Choroid plexus epithelial cell (primary cell): ENCODE measurements at regions not wholly inside any gene's neighbourhood (a gene's known extent, or its start where the extent isn't known, plus 50 kb on each side); places are given as distances from the start of the nearest gene placed in this dataset.

Experiments
- DNase-seq: peaks from one replicate; pipeline ENCODE4 v3.0.0-alpha.2; 2010; ENCODE audit warnings: low read depth
- H3K4me3 ChIP-seq: 2 replicates; pipeline ENCODE4 v1.5.1; 2011; ENCODE audit warnings: low read depth, mild to moderate bottlenecking, control low read depth, low read length, moderate library complexity
- TF ChIP-seq, protein P1 (sequence below): conservative IDR thresholded peaks from 2 replicates; pipeline ENCODE4 v1.5.1; 2011; ENCODE audit warnings: low read depth, mild to moderate bottlenecking, control low read depth, inconsistent platforms, low read length, moderate library complexity

GRCh38 chr2:164068063-164068462 lies 332.3 kb upstream of the FIGN start:
- no peak for DNase-seq
- no peak overlapping the region for H3K4me3 ChIP-seq
- TF ChIP-seq, protein P1, sequence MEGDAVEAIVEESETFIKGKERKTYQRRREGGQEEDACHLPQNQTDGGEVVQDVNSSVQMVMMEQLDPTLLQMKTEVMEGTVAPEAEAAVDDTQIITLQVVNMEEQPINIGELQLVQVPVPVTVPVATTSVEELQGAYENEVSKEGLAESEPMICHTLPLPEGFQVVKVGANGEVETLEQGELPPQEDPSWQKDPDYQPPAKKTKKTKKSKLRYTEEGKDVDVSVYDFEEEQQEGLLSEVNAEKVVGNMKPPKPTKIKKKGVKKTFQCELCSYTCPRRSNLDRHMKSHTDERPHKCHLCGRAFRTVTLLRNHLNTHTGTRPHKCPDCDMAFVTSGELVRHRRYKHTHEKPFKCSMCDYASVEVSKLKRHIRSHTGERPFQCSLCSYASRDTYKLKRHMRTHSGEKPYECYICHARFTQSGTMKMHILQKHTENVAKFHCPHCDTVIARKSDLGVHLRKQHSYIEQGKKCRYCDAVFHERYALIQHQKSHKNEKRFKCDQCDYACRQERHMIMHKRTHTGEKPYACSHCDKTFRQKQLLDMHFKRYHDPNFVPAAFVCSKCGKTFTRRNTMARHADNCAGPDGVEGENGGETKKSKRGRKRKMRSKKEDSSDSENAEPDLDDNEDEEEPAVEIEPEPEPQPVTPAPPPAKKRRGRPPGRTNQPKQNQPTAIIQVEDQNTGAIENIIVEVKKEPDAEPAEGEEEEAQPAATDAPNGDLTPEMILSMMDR: no peak

GRCh38 chr2:164066095-164066494 lies 330.3 kb upstream of the FIGN start:
- H3K4me3 ChIP-seq: no peak overlapping the region
- TF ChIP-seq, protein P1: no peak
- DNase-seq: no peak

DNA sequence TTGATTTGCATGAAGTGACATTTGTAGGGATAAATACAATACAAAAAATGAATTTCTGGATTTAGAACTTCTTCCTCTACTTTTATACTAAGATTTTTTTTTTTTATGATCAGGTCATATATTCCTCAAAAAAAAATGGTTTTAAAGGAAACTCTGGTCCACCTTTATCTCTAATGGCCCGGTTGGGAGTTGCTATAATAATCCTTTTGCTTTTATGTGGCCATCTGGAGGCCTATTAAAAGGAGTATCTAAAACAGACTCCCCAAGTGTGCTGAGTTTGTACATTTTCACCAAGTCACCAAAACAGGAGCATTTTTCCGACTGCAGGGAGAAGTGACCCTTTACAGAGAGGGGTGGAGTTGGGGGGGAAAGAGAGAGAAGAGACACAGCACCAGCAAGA lies 329.2 kb upstream of the FIGN start:
- TF ChIP-seq, protein P1: no peak
- H3K4me3 ChIP-seq: no peak overlapping the region
- DNase-seq: no peak

DNA sequence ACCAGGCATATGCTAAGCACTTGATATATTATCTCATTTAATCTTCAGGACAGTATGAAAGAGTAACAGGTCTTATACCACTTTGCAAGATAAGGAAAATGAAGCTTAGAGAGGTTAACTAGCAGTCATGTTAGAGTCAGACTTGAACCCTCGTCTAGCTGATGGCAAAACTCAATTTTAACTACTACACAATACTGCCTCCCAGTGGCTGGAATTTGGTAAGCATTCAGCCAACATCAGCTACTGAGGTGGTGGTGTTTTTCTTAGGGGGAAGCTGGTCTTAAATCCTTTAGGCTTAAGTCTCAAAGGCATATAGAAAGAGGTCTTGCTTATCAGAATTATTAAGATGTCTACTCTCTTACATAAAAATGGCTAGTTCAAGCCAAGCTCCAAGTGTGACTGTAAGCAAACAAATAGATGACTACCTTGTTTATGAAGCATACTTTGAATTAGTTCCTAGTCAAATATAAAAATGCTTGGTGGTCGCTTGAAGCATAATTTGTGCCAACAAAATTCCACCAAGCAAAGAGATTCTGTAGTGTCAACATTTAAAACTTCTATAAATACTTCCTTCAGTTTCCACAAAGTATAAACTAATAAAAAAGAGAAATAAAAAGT lies 325.4 kb upstream of the FIGN start:
- TF ChIP-seq, protein P1: peak; percentile 84
- DNase-seq: peak; percentile 62
- no peak overlapping the region for H3K4me3 ChIP-seq

GRCh38 chr2:164060031-164060430 lies 324.2 kb upstream of the FIGN start:
- no peak overlapping the region for H3K4me3 ChIP-seq
- TF ChIP-seq, protein P1: no peak
- no peak for DNase-seq

DNA sequence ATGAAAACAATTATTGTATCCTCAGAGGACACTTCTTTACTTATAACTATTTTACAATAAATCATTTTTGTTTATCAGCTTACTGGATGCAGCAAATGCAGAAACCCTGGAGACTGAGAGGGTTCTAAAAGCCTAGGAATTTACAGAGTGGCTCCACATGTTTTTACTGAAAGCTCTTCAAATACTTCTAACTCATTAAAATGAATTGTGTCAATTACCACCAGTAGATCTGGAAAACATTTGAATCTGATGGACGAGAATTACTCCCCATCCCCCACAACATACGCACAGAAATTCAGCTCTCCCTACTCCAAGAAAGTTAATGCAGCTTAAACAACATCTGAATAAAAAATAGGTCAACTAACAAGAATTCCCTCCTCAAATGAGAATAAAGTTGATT lies 319.8 kb upstream of the FIGN start:
- no peak for DNase-seq
- TF ChIP-seq, protein P1: no peak
- no peak overlapping the region for H3K4me3 ChIP-seq

DNA sequence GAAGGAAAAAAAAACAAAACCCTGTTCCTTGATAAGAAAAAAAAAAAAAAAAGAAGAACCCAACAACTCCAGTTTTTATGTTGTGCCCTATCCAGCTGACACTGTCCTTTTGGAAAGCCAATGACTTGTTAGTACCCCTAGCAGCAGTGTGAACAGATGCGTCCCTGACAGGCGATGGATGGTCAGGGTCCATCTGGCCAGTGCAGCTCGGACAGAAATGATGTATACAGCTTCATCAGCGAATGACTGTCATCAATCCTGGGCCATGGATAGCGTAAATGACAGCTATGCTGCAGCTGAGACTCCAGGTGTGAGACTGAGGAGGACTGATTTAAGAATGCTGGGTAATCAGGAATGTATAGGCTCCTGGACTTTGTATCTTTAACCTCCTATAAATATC lies 318.8 kb upstream of the FIGN start:
- DNase-seq: no peak
- TF ChIP-seq, protein P1: no peak
- H3K4me3 ChIP-seq: no peak overlapping the region
